ENCODE measurements at regions not wholly inside any gene's neighbourhood (a gene's known extent, or its start where the extent isn't known, plus 50 kb on each side); places are given as distances from the start of the nearest gene placed in this dataset.

- no peak overlapping the region for H3K27ac ChIP-seq (replicated peaks in 1 of 4)
- intact Hi-C loops (cut with DNase I) = no loop called here
- 90% methylated on average over 4 of the region's 4 CpGs for WGBS
- no peak for DNase-seq (ENCODE audit: extremely low spot score)
- no peaks in the 10 kb centered on the region for H3K4me1 ChIP-seq
- TF ChIP-seq, protein P1, sequence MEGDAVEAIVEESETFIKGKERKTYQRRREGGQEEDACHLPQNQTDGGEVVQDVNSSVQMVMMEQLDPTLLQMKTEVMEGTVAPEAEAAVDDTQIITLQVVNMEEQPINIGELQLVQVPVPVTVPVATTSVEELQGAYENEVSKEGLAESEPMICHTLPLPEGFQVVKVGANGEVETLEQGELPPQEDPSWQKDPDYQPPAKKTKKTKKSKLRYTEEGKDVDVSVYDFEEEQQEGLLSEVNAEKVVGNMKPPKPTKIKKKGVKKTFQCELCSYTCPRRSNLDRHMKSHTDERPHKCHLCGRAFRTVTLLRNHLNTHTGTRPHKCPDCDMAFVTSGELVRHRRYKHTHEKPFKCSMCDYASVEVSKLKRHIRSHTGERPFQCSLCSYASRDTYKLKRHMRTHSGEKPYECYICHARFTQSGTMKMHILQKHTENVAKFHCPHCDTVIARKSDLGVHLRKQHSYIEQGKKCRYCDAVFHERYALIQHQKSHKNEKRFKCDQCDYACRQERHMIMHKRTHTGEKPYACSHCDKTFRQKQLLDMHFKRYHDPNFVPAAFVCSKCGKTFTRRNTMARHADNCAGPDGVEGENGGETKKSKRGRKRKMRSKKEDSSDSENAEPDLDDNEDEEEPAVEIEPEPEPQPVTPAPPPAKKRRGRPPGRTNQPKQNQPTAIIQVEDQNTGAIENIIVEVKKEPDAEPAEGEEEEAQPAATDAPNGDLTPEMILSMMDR (IDR thresholded peaks at IDR 0.05) = no peak
- TF ChIP-seq POLR2A (IDR thresholded peaks at IDR 0.05; ENCODE audit: low read depth) (no peak), EP300 (IDR thresholded peaks at IDR 0.05) (no peak)
- no peaks in the 10 kb centered on the region for H3K36me3 ChIP-seq
- no peaks in the 10 kb centered on the region for H3K27me3 ChIP-seq
- no peak overlapping the region for H3K4me3 ChIP-seq
- H3K9me3 ChIP-seq = no peaks in the 10 kb centered on the region
Measured at GRCh38 chr12:105451798-105452197, 121.3 kb downstream of the C12orf75 start.

- Histone ChIP-seq H3K9me3 (peaks cover 0 to 4% (median under 1%) of the 10 kb centered on the region in 4 donors), H3K27ac (replicated peaks in 1 of 4) (no peak overlapping the region), H3K36me3 (no peaks in the 10 kb centered on the region), H3K4me3 (no peak overlapping the region), H3K27me3 (no peaks in the 10 kb centered on the region), H3K4me1 (no peaks in the 10 kb centered on the region)
- no peak for DNase-seq (ENCODE audit: extremely low spot score)
- intact Hi-C loops (cut with DNase I) = no loop called here
- TF ChIP-seq EP300 (IDR thresholded peaks at IDR 0.05) = no peak
- TF ChIP-seq POLR2A (IDR thresholded peaks at IDR 0.05; ENCODE audit: low read depth) = no peak
- no peak for TF ChIP-seq POLR2AphosphoS5 (IDR thresholded peaks at IDR 0.05)
- TF ChIP-seq, protein P1 (IDR thresholded peaks at IDR 0.05) = no peak
- WGBS = 84% methylated on average over 1 of the region's 1 CpG
Measured at GRCh38 chr12:105453316-105453715, 122.8 kb downstream of the C12orf75 start.

DNA sequence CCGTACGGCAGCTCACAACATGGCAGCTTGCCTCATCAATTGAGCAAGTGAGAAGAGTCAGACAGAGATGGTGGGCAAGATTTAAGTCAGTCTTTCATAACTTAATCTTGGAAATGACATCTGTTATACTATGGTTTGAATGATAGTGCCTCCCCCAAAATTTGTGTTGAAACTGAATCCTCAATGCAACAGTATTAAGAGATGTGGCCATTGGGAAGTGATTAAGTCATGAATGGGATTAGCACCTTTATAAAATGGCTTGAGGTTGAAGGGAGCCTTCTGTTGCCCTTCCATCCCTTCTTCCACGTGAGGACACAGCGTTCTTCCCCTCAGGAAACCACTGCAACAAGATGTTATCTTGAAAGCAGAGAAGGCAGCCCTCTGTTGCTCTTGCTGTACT is 124.2 kb downstream of the C12orf75 start:
- TF ChIP-seq EP300 (IDR thresholded peaks at IDR 0.05) (no peak), POLR2AphosphoS5 (IDR thresholded peaks at IDR 0.05) (no peak), POLR2A (IDR thresholded peaks at IDR 0.05; ENCODE audit: low read depth) (no peak)
- TF ChIP-seq, protein P1 (IDR thresholded peaks at IDR 0.05) = no peak
- no peaks in the 10 kb centered on the region for H3K27me3 ChIP-seq
- peaks cover 0 to 1% (median 0%) of the 10 kb centered on the region in 4 donors for H3K4me1 ChIP-seq
- no peak overlapping the region for H3K4me3 ChIP-seq
- DNase-seq (ENCODE audit: extremely low spot score) = no peak
- 61% methylated on average over 4 of the region's 4 CpGs for WGBS
- H3K36me3 ChIP-seq = no peaks in the 10 kb centered on the region
- no peak overlapping the region for H3K27ac ChIP-seq (replicated peaks in 1 of 4)
- H3K9me3 ChIP-seq = peaks cover 0 to 9% (median 4%) of the 10 kb centered on the region in 4 donors
- intact Hi-C loops (cut with DNase I) = no loop called here

DNA sequence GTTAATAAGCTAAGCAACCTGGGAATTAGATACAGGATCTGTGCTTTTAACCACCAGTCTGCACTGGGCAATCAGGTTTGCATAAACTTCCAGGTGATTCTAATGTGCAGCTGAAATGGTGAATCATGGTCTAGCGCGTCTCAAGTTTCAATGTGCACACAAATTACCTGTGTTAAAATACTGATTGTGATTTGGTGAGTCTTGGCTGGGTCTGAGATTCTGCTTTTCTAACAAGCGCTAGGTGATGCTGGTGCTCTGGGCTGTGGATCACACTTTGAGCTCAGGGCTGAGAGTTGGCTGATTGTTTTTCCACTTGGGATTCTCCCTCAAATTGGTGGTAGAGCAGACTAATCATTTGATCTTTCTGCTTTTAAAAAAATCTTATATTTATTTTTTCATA is 124.8 kb downstream of the C12orf75 start:
- no peak for DNase-seq (ENCODE audit: extremely low spot score)
- Histone ChIP-seq H3K27me3 (no peaks in the 10 kb centered on the region), H3K27ac (replicated peaks in 1 of 4) (no peak overlapping the region), H3K4me1 (peaks cover 0 to 4% (median 0%) of the 10 kb centered on the region in 4 donors), H3K4me3 (no peak overlapping the region), H3K36me3 (no peaks in the 10 kb centered on the region), H3K9me3 (peaks cover 0 to 9% (median 4%) of the 10 kb centered on the region in 4 donors)
- TF ChIP-seq POLR2A (IDR thresholded peaks at IDR 0.05; ENCODE audit: low read depth) (no peak), EP300 (IDR thresholded peaks at IDR 0.05) (no peak), POLR2AphosphoS5 (IDR thresholded peaks at IDR 0.05) (no peak)
- TF ChIP-seq, protein P1 (IDR thresholded peaks at IDR 0.05) = no peak
- intact Hi-C loops (cut with DNase I) = no loop called here
- 91% methylated on average over 3 of the region's 3 CpGs for WGBS

DNA sequence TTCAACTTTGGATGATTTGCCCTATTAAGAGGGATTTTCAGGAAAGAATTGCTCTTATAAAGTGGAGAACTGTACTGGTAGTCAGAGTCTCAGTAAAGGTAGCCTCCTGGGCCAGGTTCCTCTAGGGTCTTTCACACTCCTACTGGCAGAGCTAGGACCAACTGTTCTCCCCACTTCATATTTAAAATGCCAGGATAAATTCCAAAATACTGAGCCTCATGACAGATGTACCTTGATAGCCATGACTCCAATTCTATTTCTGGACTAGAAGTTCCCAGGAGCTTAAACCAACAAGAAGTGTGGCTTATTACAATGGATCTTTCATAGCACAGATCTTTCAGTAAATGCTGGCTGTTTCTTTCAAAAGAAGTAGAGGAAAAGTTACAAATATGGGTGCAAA is 126.5 kb downstream of the C12orf75 start:
- Histone ChIP-seq H3K27me3 (no peaks in the 10 kb centered on the region), H3K4me1 (peaks cover 0 to 8% (median 2%) of the 10 kb centered on the region in 4 donors), H3K36me3 (no peaks in the 10 kb centered on the region), H3K9me3 (peaks cover 0 to 9% (median 4%) of the 10 kb centered on the region in 4 donors), H3K4me3 (no peak overlapping the region), H3K27ac (replicated peaks in 1 of 4) (no peak overlapping the region)
- TF ChIP-seq POLR2A (IDR thresholded peaks at IDR 0.05; ENCODE audit: low read depth) (no peak), POLR2AphosphoS5 (IDR thresholded peaks at IDR 0.05) (no peak), EP300 (IDR thresholded peaks at IDR 0.05) (no peak)
- TF ChIP-seq, protein P1 (IDR thresholded peaks at IDR 0.05) = no peak
- intact Hi-C loops (cut with DNase I) = no loop called here
- DNase-seq (ENCODE audit: extremely low spot score) = no peak

Measured in esophagus muscularis mucosa (tissue), 4 donors.